ENCODE measurements at regions not wholly inside any gene's neighbourhood (a gene's known extent, or its start where the extent isn't known, plus 50 kb on each side); places are given as distances from the start of the nearest gene placed in this dataset.

- FAIRE-seq: no peak
- Histone ChIP-seq H3K9ac (ENCODE audit: control insufficient read depth, insufficient read depth, low read length) (no peak overlapping the region), H3K4me2 (ENCODE audit: control insufficient read depth, insufficient read depth) (no peak overlapping the region), H3K27me3 (replicated peaks in 1 of 2; ENCODE audit: control insufficient read depth in 2 of 2, insufficient read depth in 2 of 2, low read length in 1 of 2) (peaks cover 0 to 1% of the 10 kb centered on the region in 2 experiments; a peak in 1 of 4 replicates), H3K79me2 (ENCODE audit: control insufficient read depth, insufficient read depth, low read length) (no peaks in the 10 kb centered on the region), H3K4me1 (ENCODE audit: control insufficient read depth, insufficient read depth, low read length) (no peaks in the 10 kb centered on the region), H4K20me1 (ENCODE audit: control insufficient read depth, insufficient read depth) (no peaks in the 10 kb centered on the region), H3K36me3 (ENCODE audit: control insufficient read depth in 2 of 2, insufficient read depth in 2 of 2, low read length in 1 of 2) (no peaks in the 10 kb centered on the region), H2AFZ (ENCODE audit: control insufficient read depth, low read depth, low read length) (no peak overlapping the region), H3K4me3 (no peak overlapping the region), H3K27ac (ENCODE audit: control insufficient read depth, insufficient read depth) (no peak overlapping the region), H3K9me3 (replicated peaks; ENCODE audit: control insufficient read depth, insufficient read depth, low read length) (no peaks in the 10 kb centered on the region; the same call in 2 of the 3 replicates)
- DNase-seq (ENCODE audit: low read depth, low spot score): no peak
- ATAC-seq: no peak
- ChIA-PET RAD21 (ENCODE audit: unreplicated experiment) (no interaction called here), POLR2A (no interaction called here), SMC1A (ENCODE audit: uncharacterized antibody, unreplicated experiment) (no interaction called here), CTCF (no interaction called here)
- intact Hi-C loops (cut with micrococcal nuclease; ENCODE audit: unreplicated experiment) (no loop called here), in situ Hi-C loops (cut with MboI) (no loop called here)
- no TSS peak for BruUV-seq (replicated peaks)
- WGBS (ENCODE audit: insufficient coverage, insufficient replicate concordance, low lambda C conversion rate, missing lambda C conversion rate): 49% methylated on average over 9 of the region's 9 CpGs
- TF ChIP-seq, protein P1, sequence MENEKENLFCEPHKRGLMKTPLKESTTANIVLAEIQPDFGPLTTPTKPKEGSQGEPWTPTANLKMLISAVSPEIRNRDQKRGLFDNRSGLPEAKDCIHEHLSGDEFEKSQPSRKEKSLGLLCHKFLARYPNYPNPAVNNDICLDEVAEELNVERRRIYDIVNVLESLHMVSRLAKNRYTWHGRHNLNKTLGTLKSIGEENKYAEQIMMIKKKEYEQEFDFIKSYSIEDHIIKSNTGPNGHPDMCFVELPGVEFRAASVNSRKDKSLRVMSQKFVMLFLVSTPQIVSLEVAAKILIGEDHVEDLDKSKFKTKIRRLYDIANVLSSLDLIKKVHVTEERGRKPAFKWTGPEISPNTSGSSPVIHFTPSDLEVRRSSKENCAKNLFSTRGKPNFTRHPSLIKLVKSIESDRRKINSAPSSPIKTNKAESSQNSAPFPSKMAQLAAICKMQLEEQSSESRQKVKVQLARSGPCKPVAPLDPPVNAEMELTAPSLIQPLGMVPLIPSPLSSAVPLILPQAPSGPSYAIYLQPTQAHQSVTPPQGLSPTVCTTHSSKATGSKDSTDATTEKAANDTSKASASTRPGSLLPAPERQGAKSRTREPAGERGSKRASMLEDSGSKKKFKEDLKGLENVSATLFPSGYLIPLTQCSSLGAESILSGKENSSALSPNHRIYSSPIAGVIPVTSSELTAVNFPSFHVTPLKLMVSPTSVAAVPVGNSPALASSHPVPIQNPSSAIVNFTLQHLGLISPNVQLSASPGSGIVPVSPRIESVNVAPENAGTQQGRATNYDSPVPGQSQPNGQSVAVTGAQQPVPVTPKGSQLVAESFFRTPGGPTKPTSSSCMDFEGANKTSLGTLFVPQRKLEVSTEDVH (IDR thresholded peaks at IDR 0.05; ENCODE audit: low read depth, partially characterized antibody): no peak
- TF ChIP-seq POLR2A (IDR thresholded peaks at IDR 0.05; ENCODE audit: low read depth, low read length): no peak
- no peak for TF ChIP-seq SREBF1 (IDR thresholded peaks at IDR 0.05; ENCODE audit: low read length)
- TF ChIP-seq IKZF2 (IDR thresholded peaks at IDR 0.05): no peak
- no peak for TF ChIP-seq MTA3 (IDR thresholded peaks at IDR 0.05; ENCODE audit: borderline replicate concordance, low read length)
- no peak for TF ChIP-seq RAD21 (IDR thresholded peaks at IDR 0.05; ENCODE audit: insufficient read depth, low read depth, low read length)
- no peak for TF ChIP-seq NKRF (conservative IDR thresholded peaks at IDR 0.05)
- TF ChIP-seq RELB (IDR thresholded peaks at IDR 0.05; ENCODE audit: low read depth): no peak
- TF ChIP-seq KLF5 (IDR thresholded peaks at IDR 0.05; ENCODE audit: partially characterized antibody): no peak
- no peak for TF ChIP-seq CHD1 (IDR thresholded peaks at IDR 0.05; ENCODE audit: low read depth, low read length)
- TF ChIP-seq, protein P2, sequence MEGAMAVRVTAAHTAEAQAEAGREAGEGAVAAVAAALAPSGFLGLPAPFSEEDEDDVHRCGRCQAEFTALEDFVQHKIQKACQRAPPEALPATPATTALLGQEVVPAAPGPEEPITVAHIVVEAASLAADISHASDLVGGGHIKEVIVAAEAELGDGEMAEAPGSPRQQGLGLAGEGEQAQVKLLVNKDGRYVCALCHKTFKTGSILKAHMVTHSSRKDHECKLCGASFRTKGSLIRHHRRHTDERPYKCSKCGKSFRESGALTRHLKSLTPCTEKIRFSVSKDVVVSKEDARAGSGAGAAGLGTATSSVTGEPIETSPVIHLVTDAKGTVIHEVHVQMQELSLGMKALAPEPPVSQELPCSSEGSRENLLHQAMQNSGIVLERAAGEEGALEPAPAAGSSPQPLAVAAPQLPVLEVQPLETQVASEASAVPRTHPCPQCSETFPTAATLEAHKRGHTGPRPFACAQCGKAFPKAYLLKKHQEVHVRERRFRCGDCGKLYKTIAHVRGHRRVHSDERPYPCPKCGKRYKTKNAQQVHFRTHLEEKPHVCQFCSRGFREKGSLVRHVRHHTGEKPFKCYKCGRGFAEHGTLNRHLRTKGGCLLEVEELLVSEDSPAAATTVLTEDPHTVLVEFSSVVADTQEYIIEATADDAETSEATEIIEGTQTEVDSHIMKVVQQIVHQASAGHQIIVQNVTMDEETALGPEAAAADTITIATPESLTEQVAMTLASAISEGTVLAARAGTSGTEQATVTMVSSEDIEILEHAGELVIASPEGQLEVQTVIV (IDR thresholded peaks at IDR 0.05; ENCODE audit: borderline replicate concordance, partially characterized antibody): no peak
- TF ChIP-seq HSF1 (IDR thresholded peaks at IDR 0.05; ENCODE audit: low read depth, low read length): no peak
- TF ChIP-seq BRCA1 (IDR thresholded peaks at IDR 0.05; ENCODE audit: low read depth, low read length): no peak
- no peak for TF ChIP-seq HCFC1 (IDR thresholded peaks at IDR 0.05; ENCODE audit: low read length)
- no peak for TF ChIP-seq IKZF1 (conservative IDR thresholded peaks at IDR 0.05)
- TF ChIP-seq, protein P3, sequence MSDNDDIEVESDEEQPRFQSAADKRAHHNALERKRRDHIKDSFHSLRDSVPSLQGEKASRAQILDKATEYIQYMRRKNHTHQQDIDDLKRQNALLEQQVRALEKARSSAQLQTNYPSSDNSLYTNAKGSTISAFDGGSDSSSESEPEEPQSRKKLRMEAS (IDR thresholded peaks at IDR 0.05; ENCODE audit: low read depth, low read length): no peak
These were observed 224.4 kb downstream of the USP6NL start for GRCh38 chr10:11387044-11387443.

Measured in GM12878 (cell line).